Hepatocyte (in vitro differentiated cells): ENCODE measurements at regions not wholly inside any gene's neighbourhood (a gene's known extent, or its start where the extent isn't known, plus 50 kb on each side); places are given as distances from the start of the nearest gene placed in this dataset.

Source experiments
- DNase-seq: peaks from one replicate; pipeline ENCODE4 v3.0.0-alpha.2; 2016; ENCODE audit warnings: low spot score
- H2AFZ ChIP-seq: fragments of 200-600 bp; sonication (generic); 2 replicates; pipeline ENCODE4 v1.6.0; 2016; ENCODE audit warnings: antibody characterized with exemption, mild to moderate bottlenecking
- H3K27ac ChIP-seq: fragments of 200-600 bp; sonication (generic); 2 replicates; pipeline ENCODE4 v1.5.1; 2016; ENCODE audit warnings: mild to moderate bottlenecking
- H3K27me3 ChIP-seq: fragments of 200-600 bp; sonication (generic); 2 replicates; pipeline ENCODE4 v1.6.1; 2016
- H3K36me3 ChIP-seq: fragments of 200-600 bp; sonication (generic); replicated peaks from 2 replicates; pipeline ENCODE4 v1.5.1; 2016; ENCODE audit warnings: low read depth; ENCODE audit not compliant: insufficient read depth
- H3K4me1 ChIP-seq: fragments of 200-600 bp; sonication (generic); 2 replicates; pipeline ENCODE4 v1.5.1; 2016; ENCODE audit warnings: mild to moderate bottlenecking, moderate library complexity; ENCODE audit not compliant: insufficient read depth
- H3K4me2 ChIP-seq: fragments of 200-600 bp; sonication (generic); 2 replicates; pipeline ENCODE4 v1.6.0; 2016
- H3K4me3 ChIP-seq: fragments of 200-600 bp; sonication (generic); 2 replicates; pipeline ENCODE4 v1.5.1; 2016; ENCODE audit warnings: mild to moderate bottlenecking
- H3K79me2 ChIP-seq: fragments of 200-600 bp; sonication (generic); 2 replicates; pipeline ENCODE4 v1.6.0; 2017; ENCODE audit warnings: mild to moderate bottlenecking
- H3K9me2 ChIP-seq: fragments of 200-600 bp; sonication (generic); replicated peaks from 2 replicates; pipeline ENCODE4 v1.6.0; 2017; ENCODE audit warnings: mild to moderate bottlenecking; ENCODE audit not compliant: insufficient read depth
- H3K9me3 ChIP-seq: fragments of 200-600 bp; sonication (generic); 2 replicates; pipeline ENCODE4 v1.5.1; 2016; ENCODE audit warnings: low read depth, mild to moderate bottlenecking
- H4K20me1 ChIP-seq: fragments of 200-600 bp; sonication (generic); 2 replicates; pipeline ENCODE4 v1.6.0; 2016; ENCODE audit warnings: mild to moderate bottlenecking; ENCODE audit not compliant: insufficient read depth, poor library complexity, severe bottlenecking
- CTCF ChIP-seq: fragments of 200-600 bp; sonication (generic); IDR thresholded peaks from 2 replicates; pipeline ENCODE4 v1.5.1; 2016; ENCODE audit warnings: antibody characterized with exemption, mild to moderate bottlenecking; ENCODE audit not compliant: poor library complexity
- EZH2 ChIP-seq: fragments of 200-600 bp; sonication (generic); IDR thresholded peaks from 2 replicates; pipeline ENCODE4 v1.6.1; 2016; ENCODE audit warnings: antibody characterized with exemption, mild to moderate bottlenecking, borderline replicate concordance
- EZH2phosphoT487 ChIP-seq: fragments of 200-600 bp; sonication (generic); IDR thresholded peaks from one replicate; pipeline ENCODE4 v1.6.1; 2018; ENCODE audit warnings: antibody characterized with exemption, mild to moderate bottlenecking, low read depth, moderate library complexity; ENCODE audit not compliant: unreplicated experiment, severe bottlenecking
- whole genome bisulfite sequencing: methylation state at CpG from one replicate; pipeline ENCODE4 v1.1.6; 2016; ENCODE audit warnings: low lambda C conversion rate; ENCODE audit errors: missing lambda C conversion rate; 5-methylcytosine and 5-hydroxymethylcytosine counted together

GRCh38 chr6:168828800-168829199, 387.8 kb downstream of the SMOC2 start:
- Histone ChIP-seq H3K36me3 (no peaks in the 10 kb centered on the region), H3K9me3 (no peaks in the 10 kb centered on the region)
- 78% methylated on average over 2 of the region's 2 CpGs for WGBS

GRCh38 chr6:168828035-168828434, 387.1 kb downstream of the SMOC2 start:
- no peak for DNase-seq
- H3K27ac ChIP-seq = peak overlapping the region; percentile 86
- peak overlapping the region; percentile 40 for H3K4me2 ChIP-seq
- H3K9me2 ChIP-seq = no peaks in the 10 kb centered on the region
- H4K20me1 ChIP-seq = no peaks in the 10 kb centered on the region
- H3K27me3 ChIP-seq = no peaks in the 10 kb centered on the region
- H3K4me3 ChIP-seq = no peak overlapping the region
- TF ChIP-seq EZH2 (no peak), EZH2phosphoT487 (no peak), CTCF (no peak)
- no peaks in the 10 kb centered on the region for H3K79me2 ChIP-seq
- 98% methylated on average over 3 of the region's 3 CpGs for WGBS
- H2AFZ ChIP-seq = no peak overlapping the region
- peaks cover 20% of the 10 kb centered on the region for H3K4me1 ChIP-seq
- no peaks in the 10 kb centered on the region for H3K36me3 ChIP-seq
- H3K9me3 ChIP-seq = no peaks in the 10 kb centered on the region

More at GRCh38 chr6:168828800-168829199, 387.8 kb downstream of the SMOC2 start:
- no peak for DNase-seq
- no peak overlapping the region for H3K4me3 ChIP-seq
- H3K79me2 ChIP-seq = no peaks in the 10 kb centered on the region
- H3K27me3 ChIP-seq = no peaks in the 10 kb centered on the region
- H2AFZ ChIP-seq = no peak overlapping the region
- TF ChIP-seq CTCF = no peak
- no peak overlapping the region for H3K27ac ChIP-seq
- H3K4me1 ChIP-seq = peaks cover 14% of the 10 kb centered on the region
- H4K20me1 ChIP-seq = no peaks in the 10 kb centered on the region
- H3K9me2 ChIP-seq = no peaks in the 10 kb centered on the region
- H3K4me2 ChIP-seq = no peak overlapping the region

- Histone ChIP-seq H3K27me3 (no peaks in the 10 kb centered on the region), H2AFZ (no peak overlapping the region), H3K9me2 (no peaks in the 10 kb centered on the region), H3K4me1 (peaks cover 20% of the 10 kb centered on the region), H3K79me2 (no peaks in the 10 kb centered on the region), H3K9me3 (no peaks in the 10 kb centered on the region), H4K20me1 (no peaks in the 10 kb centered on the region), H3K4me2 (peak overlapping the region; percentile 40), H3K36me3 (no peaks in the 10 kb centered on the region), H3K27ac (peak overlapping the region; percentile 86), H3K4me3 (no peak overlapping the region)
- DNase-seq = no peak
- 22% methylated on average over 4 of the region's 4 CpGs for WGBS
- TF ChIP-seq CTCF (no peak), EZH2phosphoT487 (no peak), EZH2 (no peak)
Measured at GRCh38 chr6:168827586-168827871, 386.5 kb downstream of the SMOC2 start.
